ENCODE measurements at regions not wholly inside any gene's neighbourhood (a gene's known extent, or its start where the extent isn't known, plus 50 kb on each side); places are given as distances from the start of the nearest gene placed in this dataset.

- TF ChIP-seq POLR2A (IDR thresholded peaks at IDR 0.05; ENCODE audit: low read depth, low read length), result no peak
- TF ChIP-seq POLR2AphosphoS5 (IDR thresholded peaks at IDR 0.05; ENCODE audit: low read depth, low read length), result no peak
Observed at GRCh38 chr5:174348311-174348981, 302.9 kb downstream of the NSG2 start.

Data from GM12892 (cell line).